PC-9 (cell line): ENCODE measurements at regions not wholly inside any gene's neighbourhood (a gene's known extent, or its start where the extent isn't known, plus 50 kb on each side); places are given as distances from the start of the nearest gene placed in this dataset.

Experiments
- BruUV-seq: library from RNA; stranded (reverse); fragments of 400-500 nt; replicated peaks from 2 replicates; lab custom pipeline; 2021; lab: Mats Ljungman, UMichigan
- CTCF ChIA-PET: fragments of 300-600 bp; sonication (Branson Sonifier 250); formaldehyde crosslinking; loops from one replicate; lab custom pipeline; 2022; ENCODE audit warnings: antibody characterized with exemption; lab: Charles Lee
- POLR2A ChIA-PET: fragments of 300-600 bp; sonication (Branson Sonifier 250); formaldehyde crosslinking; loops from one replicate; lab custom pipeline; 2022; ENCODE audit warnings: antibody characterized with exemption; ENCODE audit not compliant: unreplicated experiment; lab: Charles Lee
- DNase-seq, 2 experiments: peaks; one replicate each; pipeline versions ENCODE4 v3.0.0 to v3.0.0-alpha.2; 2015 to 2022; ENCODE audit warnings: mixed read lengths in 1 of 2
- H2AFZ ChIP-seq: fragments of 200-600 bp; sonication (generic); 2 replicates; pipeline ENCODE4 v1.8.1; 2017; ENCODE audit warnings: antibody characterized with exemption
- H3F3A ChIP-seq: fragments of 200-600 bp; sonication (generic); 2 replicates; pipeline ENCODE4 v1.8.1; 2017; ENCODE audit warnings: antibody characterized with exemption, mild to moderate bottlenecking, low read depth; ENCODE audit not compliant: insufficient read depth
- H3K27ac ChIP-seq: fragments of 200-600 bp; sonication (generic); 2 replicates; pipeline ENCODE4 v1.6.1; 2016; ENCODE audit warnings: mixed run types
- H3K27me3 ChIP-seq: fragments of 200-600 bp; sonication (generic); 2 replicates; pipeline ENCODE4 v1.6.1; 2016; ENCODE audit warnings: low read depth, mixed run types; ENCODE audit not compliant: insufficient read depth
- H3K36me3 ChIP-seq: fragments of 200-600 bp; sonication (generic); 2 replicates; pipeline ENCODE4 v1.6.1; 2016; ENCODE audit warnings: low read depth, mixed run types
- H3K4me1 ChIP-seq: fragments of 200-600 bp; sonication (generic); replicated peaks from 2 replicates; pipeline ENCODE4 v1.6.1; 2016; ENCODE audit warnings: mixed run types; ENCODE audit not compliant: insufficient read depth
- H3K4me2 ChIP-seq: fragments of 200-600 bp; sonication (generic); 2 replicates; pipeline ENCODE4 v1.6.1; 2017; ENCODE audit warnings: mixed run types
- H3K4me3 ChIP-seq: fragments of 200-600 bp; sonication (generic); 2 replicates; pipeline ENCODE4 v1.6.1; 2016; ENCODE audit warnings: mixed run types
- H3K79me2 ChIP-seq: fragments of 200-600 bp; sonication (generic); 2 replicates; pipeline ENCODE4 v1.6.1; 2017; ENCODE audit warnings: low read depth, mixed run types
- H3K9me2 ChIP-seq: fragments of 200-600 bp; sonication (generic); 2 replicates; pipeline ENCODE4 v1.8.1; 2017; ENCODE audit warnings: mild to moderate bottlenecking; ENCODE audit not compliant: insufficient read depth
- H3K9me3 ChIP-seq: fragments of 200-600 bp; sonication (generic); 2 replicates; pipeline ENCODE4 v1.8.1; 2016; ENCODE audit warnings: low read depth; ENCODE audit not compliant: insufficient read depth
- H4K20me1 ChIP-seq: fragments of 200-600 bp; sonication (generic); 2 replicates; pipeline ENCODE4 v1.8.1; 2017; ENCODE audit not compliant: insufficient read depth
- EZH2 ChIP-seq: fragments of 200-600 bp; sonication (generic); IDR thresholded peaks from 2 replicates; pipeline ENCODE4 v1.8.0; 2017; ENCODE audit warnings: antibody characterized with exemption, low read depth
- intact Hi-C: fragments of 100-400 bp; cut with micrococcal nuclease; formaldehyde crosslinking; loops from one replicate; pipeline ENCODE4 v1.10.0; 2022; ENCODE audit not compliant: unreplicated experiment
- TF ChIP-seq, protein P1 (sequence below): fragments of 200-600 bp; sonication (generic); conservative IDR thresholded peaks from 2 replicates; pipeline ENCODE4 v1.6.1; 2017; ENCODE audit warnings: mixed run types, antibody characterized with exemption, mild to moderate bottlenecking, moderate library complexity

DNA sequence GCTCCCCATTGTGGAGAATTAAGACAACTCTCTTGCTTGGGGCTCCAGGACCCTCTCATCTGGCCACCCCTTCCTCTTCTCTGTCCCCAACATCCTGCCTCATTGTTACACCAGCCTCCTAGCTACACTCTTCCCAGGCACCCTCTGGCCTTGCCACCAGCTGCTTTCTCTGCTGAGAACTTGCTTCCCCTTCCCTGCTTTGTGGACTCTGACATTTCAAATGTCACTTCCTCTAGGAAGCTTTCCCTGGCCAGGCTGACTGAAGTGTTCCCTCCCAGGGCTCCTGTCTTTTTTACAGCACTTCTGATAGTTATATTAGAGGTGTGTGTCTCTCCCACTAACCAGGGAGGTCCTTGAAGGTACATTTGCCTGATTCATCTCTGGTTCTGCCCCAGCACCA is 194.0 kb upstream of the KLF4 start:
- Histone ChIP-seq H3K27ac (no peak overlapping the region), H3K9me3 (no peaks in the 10 kb centered on the region), H3K4me1 (no peaks in the 10 kb centered on the region), H3K36me3 (no peaks in the 10 kb centered on the region), H3K79me2 (no peaks in the 10 kb centered on the region), H3F3A (no peaks in the 10 kb centered on the region), H3K27me3 (no peaks in the 10 kb centered on the region), H2AFZ (no peak overlapping the region), H4K20me1 (no peaks in the 10 kb centered on the region), H3K9me2 (no peaks in the 10 kb centered on the region), H3K4me3 (no peak overlapping the region), H3K4me2 (no peak overlapping the region)
- DNase-seq, result no peak
- ChIA-PET CTCF (interaction anchor here (0.6 kb wide), 1 partner anchor 22 kb away, joined by 3 read pairs; no protein-coding TSS in a partner anchor), POLR2A (no interaction called here)
- no peak for TF ChIP-seq EZH2
- TF ChIP-seq, protein P1, sequence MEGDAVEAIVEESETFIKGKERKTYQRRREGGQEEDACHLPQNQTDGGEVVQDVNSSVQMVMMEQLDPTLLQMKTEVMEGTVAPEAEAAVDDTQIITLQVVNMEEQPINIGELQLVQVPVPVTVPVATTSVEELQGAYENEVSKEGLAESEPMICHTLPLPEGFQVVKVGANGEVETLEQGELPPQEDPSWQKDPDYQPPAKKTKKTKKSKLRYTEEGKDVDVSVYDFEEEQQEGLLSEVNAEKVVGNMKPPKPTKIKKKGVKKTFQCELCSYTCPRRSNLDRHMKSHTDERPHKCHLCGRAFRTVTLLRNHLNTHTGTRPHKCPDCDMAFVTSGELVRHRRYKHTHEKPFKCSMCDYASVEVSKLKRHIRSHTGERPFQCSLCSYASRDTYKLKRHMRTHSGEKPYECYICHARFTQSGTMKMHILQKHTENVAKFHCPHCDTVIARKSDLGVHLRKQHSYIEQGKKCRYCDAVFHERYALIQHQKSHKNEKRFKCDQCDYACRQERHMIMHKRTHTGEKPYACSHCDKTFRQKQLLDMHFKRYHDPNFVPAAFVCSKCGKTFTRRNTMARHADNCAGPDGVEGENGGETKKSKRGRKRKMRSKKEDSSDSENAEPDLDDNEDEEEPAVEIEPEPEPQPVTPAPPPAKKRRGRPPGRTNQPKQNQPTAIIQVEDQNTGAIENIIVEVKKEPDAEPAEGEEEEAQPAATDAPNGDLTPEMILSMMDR, result no peak
- intact Hi-C loops, result no loop called here
- no TSS peak for BruUV-seq

DNA sequence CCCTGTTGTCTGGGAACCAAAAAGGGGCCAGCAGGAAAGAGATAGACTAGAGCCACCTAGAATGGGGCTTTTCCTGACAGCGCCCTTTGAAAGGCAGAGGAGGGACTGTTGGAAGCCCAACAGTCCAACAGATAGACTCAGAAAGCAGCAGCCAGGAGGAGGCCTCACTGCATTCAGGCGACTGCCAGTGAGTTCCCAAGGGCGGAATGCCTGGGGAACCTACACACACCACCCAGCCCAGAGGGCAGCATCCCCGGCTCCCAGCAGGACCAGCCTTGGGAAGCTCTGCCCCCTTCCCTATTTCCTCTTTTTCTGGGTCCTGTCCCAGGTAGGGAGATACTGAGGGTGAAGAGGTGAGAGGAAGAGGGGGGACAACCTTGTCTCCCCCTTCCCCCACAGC is 192.4 kb upstream of the KLF4 start:
- H3K4me1 ChIP-seq, result no peaks in the 10 kb centered on the region
- H3K4me2 ChIP-seq, result no peak overlapping the region
- ChIA-PET CTCF (no interaction called here), POLR2A (no interaction called here)
- H2AFZ ChIP-seq, result no peak overlapping the region
- H3K9me2 ChIP-seq, result no peaks in the 10 kb centered on the region
- H3K4me3 ChIP-seq, result no peak overlapping the region
- TF ChIP-seq EZH2, result no peak
- TF ChIP-seq, protein P1, result no peak
- H3K27ac ChIP-seq, result no peak overlapping the region
- no peak for DNase-seq
- H4K20me1 ChIP-seq, result no peaks in the 10 kb centered on the region
- BruUV-seq, result no TSS peak
- H3K27me3 ChIP-seq, result no peaks in the 10 kb centered on the region
- H3K9me3 ChIP-seq, result no peaks in the 10 kb centered on the region
- H3K79me2 ChIP-seq, result no peaks in the 10 kb centered on the region
- intact Hi-C loops, result no loop called here
- no peaks in the 10 kb centered on the region for H3F3A ChIP-seq
- H3K36me3 ChIP-seq, result no peaks in the 10 kb centered on the region

DNA sequence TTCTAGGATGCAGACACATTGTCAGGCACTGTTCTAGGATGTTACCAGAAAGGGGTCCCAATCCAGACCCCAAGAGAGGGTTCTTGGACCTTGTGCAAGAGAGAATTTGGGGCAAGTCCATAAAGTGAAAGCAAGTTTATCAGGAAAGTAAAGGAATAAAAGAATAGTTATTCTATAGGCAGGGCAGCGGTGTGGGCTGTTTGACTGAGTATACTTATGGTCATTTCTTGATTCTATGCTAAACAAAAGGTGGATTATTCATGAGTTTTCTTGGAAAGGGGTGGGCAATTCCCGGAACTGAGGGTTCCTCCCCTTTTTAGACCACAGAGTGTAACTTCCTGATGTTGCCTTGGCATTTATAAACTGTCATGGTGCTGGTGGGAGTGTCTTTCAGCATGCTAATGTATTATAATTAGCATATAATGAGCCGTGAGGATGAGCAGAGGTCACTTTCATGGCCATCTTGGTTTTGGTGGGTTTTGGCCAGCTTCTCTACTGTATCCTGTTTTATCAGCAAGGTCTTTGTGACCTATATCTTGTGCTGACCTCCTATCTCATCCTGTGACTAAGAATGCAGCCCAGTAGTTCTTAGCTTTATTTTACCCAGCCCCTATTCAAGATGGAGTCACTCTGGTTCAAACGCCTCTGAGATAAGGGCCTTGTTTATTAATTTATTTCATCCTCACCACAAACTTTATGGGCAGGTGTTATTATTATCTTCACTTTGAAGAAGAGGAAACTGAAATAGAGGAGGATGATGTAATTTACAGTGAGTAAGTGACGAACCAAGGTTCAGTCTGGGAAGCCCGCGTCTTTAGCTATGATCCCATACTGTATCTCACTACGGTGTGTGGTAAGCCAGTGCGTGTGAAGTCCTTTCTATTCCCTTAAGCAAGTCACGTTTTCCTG is 186.0 kb upstream of the KLF4 start:
- Histone ChIP-seq H3K27me3 (no peaks in the 10 kb centered on the region), H3K4me1 (no peaks in the 10 kb centered on the region), H3K9me3 (no peaks in the 10 kb centered on the region), H3K4me3 (no peak overlapping the region), H3K27ac (no peak overlapping the region), H3F3A (no peaks in the 10 kb centered on the region), H3K4me2 (no peak overlapping the region), H4K20me1 (no peaks in the 10 kb centered on the region), H3K36me3 (no peaks in the 10 kb centered on the region), H3K9me2 (no peaks in the 10 kb centered on the region), H2AFZ (no peak overlapping the region), H3K79me2 (no peaks in the 10 kb centered on the region)
- TF ChIP-seq EZH2, result no peak
- TF ChIP-seq, protein P1, result no peak
- no peak for DNase-seq
- no TSS peak for BruUV-seq
- intact Hi-C loops, result no loop called here
- ChIA-PET CTCF (no interaction called here), POLR2A (no interaction called here)
